Caco-2 (cell line): ENCODE measurements at regions not wholly inside any gene's neighbourhood (a gene's known extent, or its start where the extent isn't known, plus 50 kb on each side); places are given as distances from the start of the nearest gene placed in this dataset.

Experiments used
- BruUV-seq: library from RNA; stranded (reverse); fragments of 400-500 nt; replicated peaks from 2 replicates; lab custom pipeline; 2021; lab: Mats Ljungman, UMichigan
- CTCF ChIA-PET: fragments of 300-600 bp; sonication (Branson Sonifier 250); formaldehyde crosslinking; loops from one replicate; lab custom pipeline; 2022; ENCODE audit warnings: antibody characterized with exemption; lab: Charles Lee
- POLR2A ChIA-PET: fragments of 300-600 bp; sonication (Branson Sonifier 250); formaldehyde crosslinking; loops from one replicate; lab custom pipeline; 2022; ENCODE audit warnings: antibody characterized with exemption; lab: Charles Lee
- DNase-seq, 2 experiments: peaks; one replicate each; pipeline versions ENCODE4 v3.0.0 to v3.0.0-alpha.2; 2020 to 2022
- H3K27me3 ChIP-seq: replicated peaks from 2 replicates; pipeline ENCODE4 v1.6.0; 2011; ENCODE audit warnings: low read length; ENCODE audit not compliant: control insufficient read depth, insufficient read depth
- H3K36me3 ChIP-seq: 2 replicates; pipeline ENCODE4 v1.5.1; 2011; ENCODE audit warnings: low read length; ENCODE audit not compliant: control insufficient read depth, insufficient read depth
- H3K4me1 ChIP-seq: fragments of 250-450 bp; sonication (Bioruptor Pico); 2 replicates; pipeline ENCODE4 v1.5.1; 2020; ENCODE audit warnings: mild to moderate bottlenecking
- H3K4me3 ChIP-seq: 2 replicates; pipeline ENCODE4 v1.5.1; 2011; ENCODE audit warnings: low read depth, mild to moderate bottlenecking, control low read depth, low read length
- H3K9me3 ChIP-seq: fragments of 250-450 bp; sonication (Bioruptor Pico); 2 replicates; pipeline ENCODE4 v1.5.1; 2020; ENCODE audit warnings: mild to moderate bottlenecking, moderate library complexity
- H3K27ac Mint-ChIP-seq: one replicate; pipeline ENCODE4 v1.8.0; 2022; ENCODE audit warnings: mixed read lengths; ENCODE audit not compliant: unreplicated experiment
- H3K27me3 Mint-ChIP-seq: one replicate; pipeline ENCODE4 v1.8.0; 2022; ENCODE audit warnings: mixed read lengths; ENCODE audit not compliant: insufficient read depth, unreplicated experiment
- H3K36me3 Mint-ChIP-seq: one replicate; pipeline ENCODE4 v1.8.0; 2022; ENCODE audit warnings: mild to moderate bottlenecking, mixed read lengths; ENCODE audit not compliant: insufficient read depth, unreplicated experiment
- H3K4me1 Mint-ChIP-seq: one replicate; pipeline ENCODE4 v1.8.0; 2022; ENCODE audit warnings: low read depth, mixed read lengths; ENCODE audit not compliant: unreplicated experiment
- H3K4me3 Mint-ChIP-seq: one replicate; pipeline ENCODE4 v1.8.0; 2022; ENCODE audit warnings: mild to moderate bottlenecking, moderate library complexity, mixed read lengths; ENCODE audit not compliant: unreplicated experiment
- H3K9me3 Mint-ChIP-seq: one replicate; pipeline ENCODE4 v1.8.0; 2022; ENCODE audit warnings: mixed read lengths; ENCODE audit not compliant: unreplicated experiment
- intact Hi-C: fragments of 100-400 bp; cut with micrococcal nuclease; formaldehyde crosslinking; loops from one replicate; pipeline ENCODE4 v1.10.0; 2022; ENCODE audit not compliant: unreplicated experiment
- TF ChIP-seq, protein P1 (sequence below), 2 experiments: fragments of 200-600 bp in 1 of 2; IDR thresholded peaks; 1 replicate in 1 of 2; 2 replicates in 1 of 2; pipeline versions ENCODE4 v1.5.1 to v1.8.0; 2011 to 2022; ENCODE audit warnings: antibody characterized with exemption in 1 of 2, control low read depth in 1 of 2, inconsistent platforms in 1 of 2, low read depth in 1 of 2, low read length in 1 of 2, mild to moderate bottlenecking in 1 of 2, moderate library complexity in 1 of 2; ENCODE audit not compliant: insufficient read depth in 1 of 2, severe bottlenecking in 1 of 2, unreplicated experiment in 1 of 2

DNA sequence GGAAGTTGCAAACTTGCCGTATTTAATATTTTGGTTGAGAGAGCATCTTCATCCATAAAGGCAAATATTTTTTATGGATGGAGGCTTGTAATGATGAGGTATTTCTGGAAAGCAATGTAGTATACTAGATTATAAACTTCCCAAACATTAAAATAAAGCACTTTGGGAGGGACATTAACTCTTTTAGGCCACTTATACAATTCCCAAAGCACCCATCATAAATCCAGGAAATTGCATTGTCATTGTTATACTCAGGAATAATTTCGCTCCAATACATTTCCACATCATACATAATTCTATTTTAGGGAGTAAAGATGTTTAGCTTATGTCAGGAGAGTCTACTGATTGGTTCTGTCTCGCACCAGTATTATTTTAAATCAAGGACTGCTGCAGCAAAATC is 212.7 kb upstream of the MKI67 start:
- H3K4me3 ChIP-seq = no peak overlapping the region
- no peaks in the 10 kb centered on the region for H3K36me3 Mint-ChIP-seq
- no peaks in the 10 kb centered on the region for H3K36me3 ChIP-seq
- peaks cover 24% of the 10 kb centered on the region for H3K27me3 Mint-ChIP-seq
- POLR2A ChIA-PET = no interaction called here
- DNase-seq = no peak
- no peaks in the 10 kb centered on the region for H3K9me3 ChIP-seq
- no peaks in the 10 kb centered on the region for H3K4me1 ChIP-seq
- BruUV-seq = no TSS peak
- no peak overlapping the region for H3K4me3 Mint-ChIP-seq
- H3K4me1 Mint-ChIP-seq = no peaks in the 10 kb centered on the region
- TF ChIP-seq, protein P1, sequence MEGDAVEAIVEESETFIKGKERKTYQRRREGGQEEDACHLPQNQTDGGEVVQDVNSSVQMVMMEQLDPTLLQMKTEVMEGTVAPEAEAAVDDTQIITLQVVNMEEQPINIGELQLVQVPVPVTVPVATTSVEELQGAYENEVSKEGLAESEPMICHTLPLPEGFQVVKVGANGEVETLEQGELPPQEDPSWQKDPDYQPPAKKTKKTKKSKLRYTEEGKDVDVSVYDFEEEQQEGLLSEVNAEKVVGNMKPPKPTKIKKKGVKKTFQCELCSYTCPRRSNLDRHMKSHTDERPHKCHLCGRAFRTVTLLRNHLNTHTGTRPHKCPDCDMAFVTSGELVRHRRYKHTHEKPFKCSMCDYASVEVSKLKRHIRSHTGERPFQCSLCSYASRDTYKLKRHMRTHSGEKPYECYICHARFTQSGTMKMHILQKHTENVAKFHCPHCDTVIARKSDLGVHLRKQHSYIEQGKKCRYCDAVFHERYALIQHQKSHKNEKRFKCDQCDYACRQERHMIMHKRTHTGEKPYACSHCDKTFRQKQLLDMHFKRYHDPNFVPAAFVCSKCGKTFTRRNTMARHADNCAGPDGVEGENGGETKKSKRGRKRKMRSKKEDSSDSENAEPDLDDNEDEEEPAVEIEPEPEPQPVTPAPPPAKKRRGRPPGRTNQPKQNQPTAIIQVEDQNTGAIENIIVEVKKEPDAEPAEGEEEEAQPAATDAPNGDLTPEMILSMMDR (IDR thresholded peaks at IDR 0.05; ENCODE audit: insufficient read depth in 1 of 2, low read depth in 1 of 2, low read length in 1 of 2, severe bottlenecking in 1 of 2, unreplicated experiment in 1 of 2) = no peak
- no peak overlapping the region for H3K27ac Mint-ChIP-seq
- H3K9me3 Mint-ChIP-seq = no peaks in the 10 kb centered on the region
- no peaks in the 10 kb centered on the region; the same call in 1 of the 2 replicates for H3K27me3 ChIP-seq
- CTCF ChIA-PET = no interaction called here
- intact Hi-C loops = no loop called here

DNA sequence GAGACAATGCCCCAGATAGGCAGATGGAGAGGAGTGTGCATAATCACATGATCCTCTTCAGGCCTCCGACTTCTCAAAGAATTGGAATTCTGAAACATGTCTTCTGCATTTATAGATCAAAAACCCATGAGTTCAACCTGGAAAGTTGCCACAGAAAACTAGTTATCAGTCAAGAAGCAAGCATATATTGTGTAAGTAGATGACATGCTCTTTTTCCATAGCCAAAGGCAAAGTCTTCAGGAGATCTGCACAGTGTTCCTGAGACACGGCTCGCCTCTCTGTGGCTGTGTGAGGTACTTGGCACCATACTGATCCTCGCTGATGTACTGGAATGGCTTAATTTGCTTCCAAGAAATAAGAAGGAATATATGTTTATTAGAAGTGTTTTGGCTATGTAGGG is 213.5 kb upstream of the MKI67 start:
- Mint-ChIP-seq H3K9me3 (no peaks in the 10 kb centered on the region), H3K27me3 (peaks cover 28% of the 10 kb centered on the region), H3K4me1 (no peaks in the 10 kb centered on the region), H3K36me3 (no peaks in the 10 kb centered on the region), H3K4me3 (no peak overlapping the region), H3K27ac (no peak overlapping the region)
- no peaks in the 10 kb centered on the region for H3K4me1 ChIP-seq
- no peak for DNase-seq
- no TSS peak for BruUV-seq
- H3K9me3 ChIP-seq = no peaks in the 10 kb centered on the region
- ChIA-PET POLR2A (no interaction called here), CTCF (no interaction called here)
- H3K4me3 ChIP-seq = no peak overlapping the region
- H3K36me3 ChIP-seq = no peaks in the 10 kb centered on the region
- no peaks in the 10 kb centered on the region; the same call in 1 of the 2 replicates for H3K27me3 ChIP-seq
- intact Hi-C loops = no loop called here
- TF ChIP-seq, protein P1 (IDR thresholded peaks at IDR 0.05; ENCODE audit: insufficient read depth in 1 of 2, low read depth in 1 of 2, low read length in 1 of 2, severe bottlenecking in 1 of 2, unreplicated experiment in 1 of 2) = no peak

DNA sequence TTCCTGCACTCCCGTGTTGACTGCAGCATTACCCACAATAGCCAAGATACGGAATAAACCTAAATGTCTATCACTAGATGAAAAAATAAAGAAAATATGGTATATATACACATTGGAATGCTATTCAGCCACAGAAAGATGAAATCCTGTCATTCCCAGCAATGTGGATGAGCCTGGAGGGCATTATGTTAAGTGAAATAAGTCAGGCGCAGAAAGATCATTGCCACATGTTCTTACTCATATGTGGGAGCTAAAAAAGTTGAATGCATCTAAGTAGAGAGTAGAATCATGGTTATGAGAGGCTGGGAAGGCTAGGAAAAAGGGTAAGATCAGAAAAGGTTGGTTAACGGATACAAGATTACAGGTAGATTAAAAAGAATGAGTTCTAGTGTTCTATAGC is 219.1 kb upstream of the MKI67 start:
- no peaks in the 10 kb centered on the region; the same call in 1 of the 2 replicates for H3K27me3 ChIP-seq
- H3K36me3 Mint-ChIP-seq = no peaks in the 10 kb centered on the region
- TF ChIP-seq, protein P1 (IDR thresholded peaks at IDR 0.05; ENCODE audit: insufficient read depth in 1 of 2, low read depth in 1 of 2, low read length in 1 of 2, severe bottlenecking in 1 of 2, unreplicated experiment in 1 of 2) = no peak
- ChIA-PET CTCF (no interaction called here), POLR2A (no interaction called here)
- no peaks in the 10 kb centered on the region for H3K4me1 Mint-ChIP-seq
- no TSS peak for BruUV-seq
- H3K9me3 ChIP-seq = no peaks in the 10 kb centered on the region
- H3K4me3 ChIP-seq = no peak overlapping the region
- H3K4me1 ChIP-seq = no peaks in the 10 kb centered on the region
- intact Hi-C loops = no loop called here
- H3K9me3 Mint-ChIP-seq = no peaks in the 10 kb centered on the region
- peaks cover 23% of the 10 kb centered on the region for H3K27me3 Mint-ChIP-seq
- H3K36me3 ChIP-seq = no peaks in the 10 kb centered on the region
- H3K27ac Mint-ChIP-seq = no peak overlapping the region
- no peak overlapping the region for H3K4me3 Mint-ChIP-seq
- DNase-seq = no peak
